SH-SY5Y (cell line): ENCODE measurements at regions not wholly inside any gene's neighbourhood (a gene's known extent, or its start where the extent isn't known, plus 50 kb on each side); places are given as distances from the start of the nearest gene placed in this dataset.

Experiments used
- GATA2 ChIP-seq: IDR thresholded peaks from 2 replicates; pipeline ENCODE4 v1.6.1; 2011; ENCODE audit warnings: mild to moderate bottlenecking, low read depth, low read length
- GATA3 ChIP-seq: IDR thresholded peaks from 2 replicates; pipeline ENCODE4 v1.6.1; 2011; ENCODE audit warnings: low read depth, mild to moderate bottlenecking, low read length, moderate library complexity

- no peak for TF ChIP-seq GATA3
- no peak for TF ChIP-seq GATA2
Observed at GRCh38 chr12:58298803-58299202, 357.4 kb downstream of the ATP23 start.
